Right lung (tissue), 2 donors: ENCODE measurements at regions not wholly inside any gene's neighbourhood (a gene's known extent, or its start where the extent isn't known, plus 50 kb on each side); places are given as distances from the start of the nearest gene placed in this dataset.

Experiments
- DNase-seq, 2 donors: peaks; one replicate each; pipeline ENCODE4 v3.0.0-alpha.2; 2013

DNA sequence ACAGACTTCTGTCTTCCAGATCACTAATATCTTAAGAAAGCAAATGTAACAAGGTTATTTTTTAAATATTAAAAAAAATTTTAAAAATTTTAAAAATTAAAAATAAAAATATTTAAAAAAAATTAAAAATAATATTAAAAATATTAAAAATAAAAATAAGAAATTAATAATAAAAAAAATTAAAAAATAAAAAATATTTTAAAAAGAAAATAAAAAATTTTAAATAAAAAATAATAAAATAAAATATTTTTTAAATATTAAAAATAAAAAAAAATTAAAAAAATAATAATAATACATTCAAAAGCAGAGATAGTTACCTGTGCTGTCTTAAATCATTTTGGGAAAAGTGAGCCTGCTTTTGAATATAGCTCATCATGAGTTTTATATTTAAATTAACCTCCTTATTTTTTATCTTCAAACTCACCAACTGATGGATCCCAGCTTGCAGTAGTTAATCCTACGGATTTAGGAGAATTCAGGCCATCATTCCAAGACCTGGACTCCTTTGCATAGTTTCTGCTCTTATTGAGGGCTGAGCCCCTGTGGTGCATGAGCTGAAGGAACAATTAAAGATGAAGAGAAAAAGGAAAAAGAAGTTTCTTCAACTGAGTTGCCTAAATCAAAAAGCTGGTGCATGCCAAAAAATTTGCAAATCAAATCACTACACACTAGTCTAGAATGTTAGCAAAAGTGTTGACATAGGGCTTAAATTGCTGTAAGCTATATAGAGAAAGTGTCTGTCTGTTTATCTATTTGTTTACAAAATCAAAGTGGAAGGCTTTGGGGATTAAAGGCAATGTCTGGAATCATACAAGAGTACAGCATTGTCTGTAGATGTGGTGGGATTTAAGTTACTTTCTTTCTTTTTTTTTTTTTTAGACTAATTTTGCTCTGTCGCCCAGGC lies 50.5 kb upstream of the ZNF438 start:
- no peak for DNase-seq

DNA sequence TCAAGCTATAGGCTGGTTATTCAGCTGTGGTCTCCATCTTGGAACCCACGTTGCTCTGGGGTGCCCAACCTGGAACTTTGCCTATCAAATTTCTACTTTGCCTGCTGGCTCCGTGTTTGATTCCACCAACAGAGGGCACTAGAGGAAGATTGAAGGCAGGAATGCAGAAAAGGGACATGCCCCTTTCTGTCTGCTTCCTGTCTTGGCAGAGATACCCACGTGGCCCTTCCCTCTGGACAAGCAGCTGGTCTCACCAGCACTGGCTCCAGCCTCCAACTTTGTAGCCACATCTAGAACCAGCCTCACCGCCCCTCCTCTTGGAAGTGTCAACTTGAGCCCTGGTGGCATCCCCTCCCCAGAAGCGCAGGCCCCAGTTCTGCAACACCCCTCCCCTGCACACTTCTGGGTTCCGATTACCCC lies 52.1 kb upstream of the ZNF438 start:
- DNase-seq: no peak

GRCh38 chr10:31087011-31087410 lies 55.3 kb upstream of the ZNF438 start:
- no peak for DNase-seq

- no peak for DNase-seq
Measured at GRCh38 chr10:31087851-31088250, 56.2 kb upstream of the ZNF438 start.

DNA sequence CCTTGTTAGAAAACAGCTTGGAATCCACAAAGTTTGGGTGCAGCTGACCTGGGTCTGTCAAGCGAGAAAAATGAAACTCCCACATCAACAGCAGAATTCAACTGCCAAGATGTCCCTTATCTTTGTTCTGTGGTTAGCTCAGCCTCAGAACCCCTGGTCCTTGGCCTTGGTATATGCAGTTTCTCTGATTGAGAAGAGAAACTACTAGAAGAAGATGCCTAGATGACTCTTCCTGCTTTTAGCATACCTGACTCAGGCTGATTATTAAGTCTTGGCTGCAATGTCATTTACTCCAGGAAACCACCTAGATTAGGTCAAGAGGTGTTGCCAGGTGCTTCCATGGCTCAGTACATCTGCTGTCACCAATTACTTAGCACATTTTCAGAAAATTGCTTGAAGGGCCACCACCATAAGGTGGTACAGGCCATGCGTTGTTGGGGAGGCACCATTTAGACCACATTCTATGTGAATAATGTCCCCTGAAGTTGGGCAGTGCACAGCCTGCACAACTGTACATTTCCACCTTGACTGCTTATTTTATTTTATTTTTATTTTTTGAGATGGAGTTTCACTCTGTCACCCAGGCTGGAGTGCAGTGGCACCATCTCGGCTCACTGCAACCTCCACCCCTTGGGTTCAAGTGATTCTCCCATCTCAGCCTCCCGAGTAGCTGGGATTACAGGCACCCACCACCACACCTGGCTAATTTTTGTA lies 59.4 kb upstream of the ZNF438 start:
- DNase-seq: no peak

DNA sequence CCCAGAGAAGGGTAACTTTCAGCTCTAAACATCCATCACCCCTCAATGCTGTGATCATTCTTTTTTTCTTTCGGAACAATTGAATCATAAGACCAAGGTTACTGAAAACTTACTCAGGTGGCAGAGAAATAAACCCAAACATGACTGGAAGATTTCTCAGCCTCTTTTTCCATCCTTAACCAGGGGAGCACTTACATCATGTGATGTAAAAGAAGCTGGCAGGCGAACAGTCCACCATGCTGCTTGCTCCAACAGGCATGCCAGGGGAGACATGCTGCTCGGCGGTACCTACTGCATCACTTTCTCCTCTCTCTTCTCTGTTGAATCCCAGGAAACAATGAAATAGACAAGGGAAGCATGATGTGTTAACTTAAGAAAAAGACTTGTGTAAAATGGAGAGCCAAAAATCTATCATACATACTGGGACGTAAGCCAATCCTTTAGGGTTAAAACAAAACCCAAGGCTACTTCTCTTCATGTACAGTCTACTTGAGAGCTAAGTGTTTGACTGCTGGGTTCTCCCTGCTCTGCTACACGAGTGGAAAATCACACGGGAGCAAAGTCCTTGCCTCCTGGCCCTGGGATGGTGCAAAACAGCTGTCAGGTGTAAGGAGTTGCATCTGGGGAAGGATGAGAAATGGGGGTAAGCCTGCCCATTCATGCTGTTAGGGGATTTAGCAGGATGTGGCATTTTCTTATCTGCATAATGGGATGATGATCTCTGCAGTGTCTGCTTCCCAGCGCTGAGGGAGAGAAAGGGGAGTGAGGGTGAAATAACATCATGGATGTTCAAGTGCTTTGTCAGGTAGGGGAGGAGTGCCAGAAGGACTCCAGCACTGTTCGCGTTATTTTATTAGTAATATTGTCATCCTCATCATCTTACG lies 64.3 kb upstream of the ZNF438 start:
- no peak for DNase-seq

GRCh38 chr10:31098046-31098445 lies 66.4 kb upstream of the ZNF438 start:
- no peak for DNase-seq

- DNase-seq: no peak
Measured at GRCh38 chr10:31099094-31099493, 67.4 kb upstream of the ZNF438 start.

DNA sequence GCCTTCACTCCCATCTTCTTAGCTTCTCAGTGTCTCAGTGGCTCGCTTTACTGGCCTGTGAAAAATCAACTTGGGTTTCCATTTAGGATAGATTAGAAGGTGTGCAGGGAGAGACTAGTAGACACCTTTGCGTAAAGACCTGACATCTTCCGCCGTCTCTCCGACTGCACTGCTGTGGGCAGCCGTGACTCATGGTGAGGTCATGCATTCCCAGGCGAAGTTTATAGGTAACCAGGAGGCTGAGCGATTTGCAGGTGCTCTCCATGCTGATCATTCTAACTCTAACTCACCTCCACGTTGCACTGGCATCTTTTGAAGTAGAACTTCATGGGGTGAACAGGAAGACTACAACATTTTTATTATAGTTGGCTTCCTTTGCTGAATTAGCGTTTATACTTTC lies 68.0 kb upstream of the ZNF438 start:
- no peak for DNase-seq

- no peak for DNase-seq
Measured at GRCh38 chr10:31100115-31100601, 68.5 kb upstream of the ZNF438 start.

DNA sequence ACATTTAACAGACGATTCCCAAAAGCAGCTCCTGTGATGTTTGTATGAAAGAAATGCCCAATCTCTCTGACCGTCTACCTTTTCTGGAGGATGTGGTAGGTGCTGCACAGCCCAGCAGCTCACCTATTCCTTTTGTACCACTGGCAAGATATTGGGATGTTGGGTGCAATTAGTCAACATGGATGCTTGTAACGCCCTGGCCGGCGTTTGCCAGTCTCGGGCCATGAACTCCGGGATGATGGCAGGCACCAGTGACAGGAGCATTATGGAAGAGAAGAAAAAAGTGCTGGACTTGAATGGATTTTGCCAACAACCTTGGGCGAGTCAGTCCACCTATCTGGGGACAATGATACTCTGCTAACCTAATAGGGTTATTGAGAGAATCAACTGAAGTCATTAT lies 69.0 kb upstream of the ZNF438 start:
- no peak for DNase-seq

- no peak for DNase-seq
Measured at GRCh38 chr10:31101123-31101522, 69.5 kb upstream of the ZNF438 start.

DNA sequence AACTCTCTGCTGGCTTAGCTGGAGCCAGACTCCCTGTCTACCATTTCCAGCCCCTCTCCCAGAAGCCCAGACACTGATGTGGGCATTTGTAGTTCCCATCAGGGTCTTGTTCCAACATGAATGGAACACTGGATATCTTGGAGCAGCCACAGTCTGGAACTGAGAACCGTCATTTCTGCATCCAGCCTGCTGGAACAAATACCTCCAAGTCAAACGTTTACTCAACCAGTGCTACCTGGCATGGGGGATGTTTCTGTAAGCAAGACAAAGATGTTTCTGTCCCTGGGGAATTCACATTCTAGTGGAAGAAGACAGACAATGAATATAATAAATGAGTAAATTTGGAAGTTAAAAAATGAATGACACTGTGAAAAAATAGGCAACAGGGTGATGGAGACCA lies 70.8 kb upstream of the ZNF438 start:
- no peak for DNase-seq

DNA sequence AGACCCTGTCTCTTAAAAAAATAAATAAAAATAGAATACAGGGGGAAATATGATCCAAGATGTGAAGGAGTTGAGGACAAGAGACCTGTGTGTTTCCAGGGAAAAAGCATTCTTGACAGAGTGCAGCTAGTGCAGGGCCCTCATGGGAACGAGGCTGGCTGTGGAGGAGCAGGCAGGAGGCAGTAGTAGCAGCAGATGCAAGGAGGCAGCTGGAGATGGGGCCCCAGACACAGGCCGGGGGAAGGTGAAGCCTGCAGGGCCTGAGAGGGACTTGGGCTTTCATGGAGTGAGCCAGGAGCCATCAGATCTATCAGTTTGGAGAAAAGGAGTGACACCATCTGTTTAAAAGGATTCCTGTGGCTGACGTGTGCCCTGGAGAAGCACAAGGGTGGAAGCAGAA lies 71.4 kb upstream of the ZNF438 start:
- no peak for DNase-seq

DNA sequence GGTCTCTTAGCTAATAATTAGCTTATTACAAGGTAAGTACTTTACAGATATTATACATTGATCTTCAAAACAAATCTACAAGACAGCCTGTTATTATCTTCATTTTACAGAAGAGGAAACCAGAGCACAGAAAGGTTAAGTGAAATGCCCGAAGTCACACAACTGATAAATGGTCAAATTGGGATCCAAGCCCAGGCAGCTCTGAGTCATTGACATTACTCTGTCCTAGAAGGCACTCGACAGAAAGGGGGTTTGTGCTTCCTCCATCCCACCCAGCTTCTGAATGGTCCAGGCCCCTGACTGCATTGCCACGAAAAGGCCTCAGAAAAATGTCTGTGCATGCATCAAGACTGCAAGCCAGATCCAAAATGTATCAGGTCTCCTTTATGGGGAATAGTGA lies 81.3 kb upstream of the ZNF438 start:
- DNase-seq: no peak

- no peak for DNase-seq
Measured at GRCh38 chr10:31116226-31116625, 84.6 kb upstream of the ZNF438 start.

GRCh38 chr10:31118556-31118955 lies 86.9 kb upstream of the ZNF438 start:
- no peak for DNase-seq

DNA sequence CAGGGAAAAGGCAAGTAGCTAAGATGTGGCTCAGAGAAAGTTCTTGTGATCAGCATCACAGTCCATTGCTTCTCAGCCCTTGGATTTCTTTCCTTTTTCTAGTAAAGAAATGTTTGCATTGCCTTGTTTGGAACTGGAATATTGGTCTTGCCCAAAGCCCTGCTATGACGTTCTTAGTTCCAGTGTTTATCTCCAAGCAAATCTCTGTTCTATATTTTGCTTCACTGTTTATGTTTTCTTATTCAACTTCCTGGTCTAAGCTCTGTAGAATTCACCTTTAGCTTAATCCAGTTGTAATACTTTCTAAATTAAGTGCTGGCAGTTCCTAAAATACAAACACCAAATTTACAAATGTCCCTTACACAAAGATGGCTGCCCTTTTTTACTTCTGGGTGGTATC lies 88.7 kb upstream of the ZNF438 start:
- no peak for DNase-seq

DNA sequence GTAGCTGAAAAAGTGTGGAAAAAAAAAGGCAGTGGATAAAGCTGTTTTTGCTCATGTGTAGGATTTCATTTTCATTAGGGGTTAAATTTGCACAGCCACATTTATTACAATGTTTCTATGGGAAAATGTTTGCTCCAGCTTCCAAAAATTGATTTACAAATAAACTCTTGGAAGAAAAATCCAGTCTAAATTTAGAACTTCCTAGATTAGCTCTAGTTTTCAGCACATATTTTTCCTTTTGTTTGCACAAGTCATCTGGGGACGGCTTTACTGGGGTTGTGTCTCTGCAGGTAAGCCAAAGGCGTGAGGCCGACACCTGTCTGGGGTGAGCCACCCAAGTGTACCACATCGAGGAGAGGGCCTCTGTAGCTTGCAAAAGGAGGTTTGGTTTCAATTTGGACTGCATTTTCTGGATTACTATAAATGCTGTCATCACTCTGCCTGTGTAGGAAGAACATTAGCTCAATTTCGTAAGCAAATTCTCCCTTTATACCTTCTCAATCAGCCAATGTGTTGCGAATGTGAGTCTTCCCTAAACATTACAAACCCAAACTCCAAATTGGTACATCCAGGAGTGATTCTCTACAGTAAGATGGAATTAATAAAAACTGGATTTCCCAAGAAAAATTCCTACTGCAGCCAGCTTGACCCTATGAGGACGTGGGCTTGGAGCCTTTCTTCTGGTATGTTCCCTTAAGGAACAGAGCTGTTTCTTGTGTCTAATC lies 89.5 kb upstream of the ZNF438 start:
- DNase-seq: no peak

- DNase-seq: no peak
Measured at GRCh38 chr10:31121757-31122577, 90.3 kb upstream of the ZNF438 start.

GRCh38 chr10:31123946-31124345 lies 92.3 kb upstream of the ZNF438 start:
- DNase-seq: no peak
